HEK293T (cell line): ENCODE measurements at regions not wholly inside any gene's neighbourhood (a gene's known extent, or its start where the extent isn't known, plus 50 kb on each side); places are given as distances from the start of the nearest gene placed in this dataset.

Source experiments
- ARNT ChIP-seq: fragments of 450-650 bp; IDR thresholded peaks from 2 replicates; pipeline ENCODE4 v1.6.1; 2017; ENCODE audit warnings: mild to moderate bottlenecking
- FOXK2 ChIP-seq: fragments of 450-650 bp; IDR thresholded peaks from 2 replicates; pipeline ENCODE4 v1.6.1; 2016; ENCODE audit warnings: mild to moderate bottlenecking
- FOXM1 ChIP-seq: fragments of 450-650 bp; IDR thresholded peaks from 2 replicates; pipeline ENCODE4 v1.6.1; 2017; ENCODE audit warnings: mild to moderate bottlenecking, borderline replicate concordance
- HDGF ChIP-seq: fragments of 450-650 bp; IDR thresholded peaks from 2 replicates; pipeline ENCODE4 v1.6.1; 2017; ENCODE audit warnings: antibody characterized with exemption, borderline replicate concordance
- L3MBTL2 ChIP-seq: fragments of 450-650 bp; conservative IDR thresholded peaks from 2 replicates; pipeline ENCODE4 v1.6.1; 2016; ENCODE audit warnings: mild to moderate bottlenecking
- LEF1 ChIP-seq: fragments of 450-650 bp; IDR thresholded peaks from 2 replicates; pipeline ENCODE4 v1.6.1; 2017; ENCODE audit warnings: mild to moderate bottlenecking, borderline replicate concordance
- NFRKB ChIP-seq: fragments of 450-650 bp; IDR thresholded peaks from 2 replicates; pipeline ENCODE4 v1.6.1; 2016; ENCODE audit warnings: mild to moderate bottlenecking, moderate library complexity
- SP1 ChIP-seq: fragments of 450-650 bp; IDR thresholded peaks from 2 replicates; pipeline ENCODE4 v1.6.1; 2017
- SUZ12 ChIP-seq: fragments of 450-650 bp; IDR thresholded peaks from 2 replicates; pipeline ENCODE4 v1.6.1; 2016; ENCODE audit warnings: mild to moderate bottlenecking
- TARDBP ChIP-seq: fragments of 450-650 bp; IDR thresholded peaks from 2 replicates; pipeline ENCODE4 v1.6.1; 2016
- ZNF384 ChIP-seq: fragments of 450-650 bp; IDR thresholded peaks from 2 replicates; pipeline ENCODE4 v1.6.1; 2016
- TF ChIP-seq, protein P1 (sequence below): fragments of 450-650 bp; IDR thresholded peaks from 2 replicates; pipeline ENCODE4 v1.6.1; 2016

DNA sequence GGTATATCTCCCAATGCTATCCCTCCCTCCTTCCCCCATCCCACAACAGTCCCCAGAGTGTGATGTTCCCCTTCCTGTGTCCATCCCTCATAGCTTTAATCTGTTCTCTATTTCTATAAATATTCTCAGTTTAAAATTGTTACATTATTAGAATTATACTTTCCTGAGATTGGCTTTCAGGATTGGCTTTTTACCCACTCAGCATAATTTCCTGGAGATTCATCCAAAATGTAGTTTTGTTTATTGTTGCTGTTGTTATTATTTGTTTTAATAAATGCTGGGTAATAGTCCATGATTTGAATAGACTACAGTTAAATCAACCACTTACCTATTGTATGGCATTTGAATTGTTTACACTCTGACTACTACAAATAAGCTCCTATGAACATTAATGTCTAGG is 936.4 kb downstream of the FAT4 start:
- TF ChIP-seq ZNF384 (no peak), ARNT (no peak), TARDBP (no peak), L3MBTL2 (no peak), FOXK2 (no peak), FOXM1 (no peak), SP1 (no peak), SUZ12 (no peak), LEF1 (no peak), NFRKB (no peak), HDGF (no peak)
- TF ChIP-seq, protein P1, sequence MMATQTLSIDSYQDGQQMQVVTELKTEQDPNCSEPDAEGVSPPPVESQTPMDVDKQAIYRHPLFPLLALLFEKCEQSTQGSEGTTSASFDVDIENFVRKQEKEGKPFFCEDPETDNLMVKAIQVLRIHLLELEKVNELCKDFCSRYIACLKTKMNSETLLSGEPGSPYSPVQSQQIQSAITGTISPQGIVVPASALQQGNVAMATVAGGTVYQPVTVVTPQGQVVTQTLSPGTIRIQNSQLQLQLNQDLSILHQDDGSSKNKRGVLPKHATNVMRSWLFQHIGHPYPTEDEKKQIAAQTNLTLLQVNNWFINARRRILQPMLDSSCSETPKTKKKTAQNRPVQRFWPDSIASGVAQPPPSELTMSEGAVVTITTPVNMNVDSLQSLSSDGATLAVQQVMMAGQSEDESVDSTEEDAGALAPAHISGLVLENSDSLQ = no peak
